ENCODE measurements at regions not wholly inside any gene's neighbourhood (a gene's known extent, or its start where the extent isn't known, plus 50 kb on each side); places are given as distances from the start of the nearest gene placed in this dataset.

GRCh38 chr15:87733977-87734376 is 522.6 kb downstream of the NTRK3 start:
- Histone ChIP-seq H3K4me3 (ENCODE audit: extremely low read depth in 1 of 4, insufficient read depth in 2 of 4, low read depth in 3 of 4, low read length in 4 of 4) (no peak overlapping the region), H3K14ac (ENCODE audit: insufficient read length) (no peak overlapping the region), H4K5ac (ENCODE audit: insufficient read length, low read depth, low read length) (no peak overlapping the region), H4K20me1 (replicated peaks in 1 of 2; ENCODE audit: control insufficient read depth in 1 of 2, insufficient read depth in 2 of 2, low read length in 2 of 2) (no peaks in the 10 kb centered on the region), H3K4me2 (ENCODE audit: insufficient read depth in 1 of 2, low read depth in 2 of 2, low read length in 2 of 2) (no peak overlapping the region), H2BK12ac (ENCODE audit: low read depth, low read length) (no peak overlapping the region), H3K18ac (ENCODE audit: extremely low read depth, low read length) (no peak overlapping the region), H3K56ac (replicated peaks; ENCODE audit: insufficient read length, low read depth, low read length) (no peak overlapping the region), H3K79me1 (ENCODE audit: low read depth, low read length) (no peaks in the 10 kb centered on the region), H2BK120ac (replicated peaks; ENCODE audit: low read depth, low read length) (no peak overlapping the region), H2AFZ (ENCODE audit: low read length) (no peak overlapping the region; the same call in 1 of the 2 replicates), H3K9me3 (ENCODE audit: insufficient read depth in 2 of 2, low read depth in 1 of 2, low read length in 1 of 2) (no peaks in the 10 kb centered on the region), H2BK5ac (ENCODE audit: low read depth, low read length) (no peak overlapping the region), H4K91ac (replicated peaks; ENCODE audit: insufficient read length, low read length) (no peak overlapping the region), H4K8ac (ENCODE audit: extremely low read depth, insufficient read depth, low read length) (no peak overlapping the region), H3K79me2 (ENCODE audit: control insufficient read depth in 1 of 2, insufficient read depth in 2 of 2, low read length in 2 of 2) (no peaks in the 10 kb centered on the region), H2AK5ac (ENCODE audit: low read depth, low read length) (no peak overlapping the region), H2BK20ac (ENCODE audit: low read length) (no peak overlapping the region), H3K9ac (replicated peaks in 1 of 4; ENCODE audit: extremely low read depth in 1 of 4, low read depth in 3 of 4, low read length in 3 of 4) (no peak overlapping the region), H3K4me1 (replicated peaks in 1 of 4; ENCODE audit: control insufficient read depth in 3 of 4, insufficient read depth in 4 of 4, low read length in 3 of 4) (no peaks in the 10 kb centered on the region), H3K27me3 (replicated peaks in 1 of 4; ENCODE audit: control insufficient read depth in 3 of 4, extremely low read depth in 1 of 4, insufficient read depth in 3 of 4, low read length in 3 of 4) (no peaks in the 10 kb centered on the region), H3K4ac (replicated peaks; ENCODE audit: insufficient read length, low read depth, low read length) (no peak overlapping the region), H3K23ac (ENCODE audit: insufficient read length) (no peak overlapping the region), H3K23me2 (ENCODE audit: low read depth, low read length) (no peaks in the 10 kb centered on the region), H3K27ac (ENCODE audit: low read depth, low read length) (no peak overlapping the region), H3K36me3 (ENCODE audit: control insufficient read depth in 2 of 4, insufficient read depth in 4 of 4, low read length in 3 of 4) (no peaks in the 10 kb centered on the region), H2BK15ac (ENCODE audit: low read length) (no peak overlapping the region)
- DNase-seq (ENCODE audit: low read depth in 1 of 2, low spot score in 2 of 2) (no peak), FAIRE-seq (no peak)
- WGBS, 2 experiments (ENCODE audit: extremely low coverage in 1 of 2, insufficient coverage in 1 of 2, insufficient read length in 1 of 2, insufficient replicate concordance in 2 of 2, low coverage in 1 of 2, low lambda C conversion rate in 2 of 2, missing lambda C conversion rate in 1 of 2): 92% methylated on average over 5 of the region's 5 CpGs; no CpG with 5 or more reads in 1 of the 2 experiments
- ChIA-PET CTCF (ENCODE audit: partially characterized antibody) (interaction anchor here (1.2 to 1.8 kb wide), 2 partner anchors 13 to 21 kb away, joined by 4 to 6 read pairs; no protein-coding TSS in a partner anchor), POLR2A (ENCODE audit: partially characterized antibody) (interaction anchor here (0.7 kb wide), 1 partner anchor 366 kb away, joined by 3 read pairs; no protein-coding TSS in a partner anchor)
- TF ChIP-seq CBX8 (IDR thresholded peaks at IDR 0.05; ENCODE audit: borderline replicate concordance, low read depth, low read length) (no peak), SIRT6 (IDR thresholded peaks at IDR 0.05; ENCODE audit: low read length) (no peak), HDAC6 (IDR thresholded peaks at IDR 0.05; ENCODE audit: low read depth, low read length) (no peak), GABPA (IDR thresholded peaks at IDR 0.05; ENCODE audit: borderline replicate concordance, insufficient read depth, low read length) (no peak), ZNF274 (IDR thresholded peaks at IDR 0.05; ENCODE audit: borderline replicate concordance, extremely low read depth, low read length) (no peak), KDM4A (IDR thresholded peaks at IDR 0.05; ENCODE audit: low read depth, low read length, severe bottlenecking) (no peak), SIN3A (conservative IDR thresholded peaks at IDR 0.05 in 1 of 2, IDR thresholded peaks at IDR 0.05 in 1 of 2; ENCODE audit: low read depth in 1 of 2, low read length in 2 of 2) (no peak), CTBP2 (IDR thresholded peaks at IDR 0.05; ENCODE audit: borderline replicate concordance, insufficient read depth, insufficient read length, low read length) (no peak), KDM1A (IDR thresholded peaks at IDR 0.05; ENCODE audit: borderline replicate concordance, low read length) (no peak)
